ENCODE measurements at regions not wholly inside any gene's neighbourhood (a gene's known extent, or its start where the extent isn't known, plus 50 kb on each side); places are given as distances from the start of the nearest gene placed in this dataset.

DNA sequence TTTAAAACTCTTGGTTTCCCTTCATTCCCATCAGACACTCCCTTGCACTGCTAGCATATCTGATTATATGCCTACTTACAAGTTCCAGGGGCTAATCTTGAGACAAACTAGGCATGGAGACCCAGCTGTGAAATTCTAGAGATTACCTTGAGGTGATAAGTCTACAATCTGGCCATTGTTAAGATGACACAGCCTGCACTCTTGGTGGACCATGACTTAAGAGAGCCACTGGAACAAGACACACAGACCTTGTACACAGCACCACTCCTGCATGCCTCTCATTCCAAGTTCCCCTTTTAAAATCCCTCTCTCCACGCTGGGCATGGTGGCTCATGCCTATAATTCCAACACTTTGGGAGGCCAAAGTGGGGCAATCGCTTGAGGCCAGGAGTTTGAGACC, 387.2 kb upstream of the DCC start:
- POLR2A ChIA-PET (ENCODE audit: partially characterized antibody) = no interaction called here

More for the DNA sequence above, 387.2 kb upstream of the DCC start:
- DNase-seq (ENCODE audit: low read depth in 1 of 2, low spot score in 2 of 2) (no peak), FAIRE-seq (no peak)
- no peak overlapping the region for H2BK20ac ChIP-seq (ENCODE audit: low read length)
- no peak overlapping the region for H2AFZ ChIP-seq (ENCODE audit: low read length)
- H3K4me1 ChIP-seq (replicated peaks in 1 of 4; ENCODE audit: control insufficient read depth in 3 of 4, insufficient read depth in 4 of 4, low read length in 3 of 4) = no peaks in the 10 kb centered on the region
- H3K23ac ChIP-seq (ENCODE audit: insufficient read length) = no peak overlapping the region
- H3K4me3 ChIP-seq (ENCODE audit: extremely low read depth in 1 of 4, insufficient read depth in 2 of 4, low read depth in 3 of 4, low read length in 4 of 4) = no peak overlapping the region
- H3K9ac ChIP-seq (replicated peaks in 1 of 4; ENCODE audit: extremely low read depth in 1 of 4, low read depth in 3 of 4, low read length in 3 of 4) = no peak overlapping the region
- no peaks in the 10 kb centered on the region for H3K79me2 ChIP-seq (ENCODE audit: control insufficient read depth in 1 of 2, insufficient read depth in 2 of 2, low read length in 2 of 2)
- no peak overlapping the region for H4K5ac ChIP-seq (ENCODE audit: insufficient read length, low read depth, low read length)
- H2BK120ac ChIP-seq (replicated peaks; ENCODE audit: low read depth, low read length) = no peak overlapping the region
- H3K23me2 ChIP-seq (ENCODE audit: low read depth, low read length) = no peaks in the 10 kb centered on the region
- no peak overlapping the region for H4K8ac ChIP-seq (ENCODE audit: extremely low read depth, insufficient read depth, low read length)
- CTCF ChIA-PET (ENCODE audit: partially characterized antibody) = no interaction called here
- TF ChIP-seq KDM5A (IDR thresholded peaks at IDR 0.05; ENCODE audit: low read length) = no peak
- TF ChIP-seq, protein P1, sequence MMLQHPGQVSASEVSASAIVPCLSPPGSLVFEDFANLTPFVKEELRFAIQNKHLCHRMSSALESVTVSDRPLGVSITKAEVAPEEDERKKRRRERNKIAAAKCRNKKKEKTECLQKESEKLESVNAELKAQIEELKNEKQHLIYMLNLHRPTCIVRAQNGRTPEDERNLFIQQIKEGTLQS (IDR thresholded peaks at IDR 0.05; ENCODE audit: insufficient read depth, low read depth, low read length) = no peak
- no peak for TF ChIP-seq TAF7 (optimal IDR thresholded peaks at IDR 0.05; ENCODE audit: borderline replicate concordance, low read depth, low read length)
- TF ChIP-seq, protein P2, sequence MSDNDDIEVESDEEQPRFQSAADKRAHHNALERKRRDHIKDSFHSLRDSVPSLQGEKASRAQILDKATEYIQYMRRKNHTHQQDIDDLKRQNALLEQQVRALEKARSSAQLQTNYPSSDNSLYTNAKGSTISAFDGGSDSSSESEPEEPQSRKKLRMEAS (IDR thresholded peaks at IDR 0.05) = no peak
- no peak for TF ChIP-seq HDAC2 (IDR thresholded peaks at IDR 0.05; ENCODE audit: borderline replicate concordance in 1 of 2, low read depth in 2 of 2, low read length in 2 of 2)
- no peak overlapping the region for H3K56ac ChIP-seq (replicated peaks; ENCODE audit: insufficient read length, low read depth, low read length)
- no peak overlapping the region for H3K4ac ChIP-seq (replicated peaks; ENCODE audit: insufficient read length, low read depth, low read length)
- no peak overlapping the region for H4K91ac ChIP-seq (replicated peaks; ENCODE audit: insufficient read length, low read length)
- 0 out of 4 replicates have a peak, but pooled peaks cover 0 to 2% of the 10 kb centered on the region in 2 experiments for H3K9me3 ChIP-seq (ENCODE audit: insufficient read depth in 2 of 2, low read depth in 1 of 2, low read length in 1 of 2)
- no peak overlapping the region for H3K14ac ChIP-seq (ENCODE audit: insufficient read length)
- H3K27ac ChIP-seq (ENCODE audit: low read depth, low read length) = no peak overlapping the region
- no peaks in the 10 kb centered on the region for H3K36me3 ChIP-seq (ENCODE audit: control insufficient read depth in 2 of 4, insufficient read depth in 4 of 4, low read length in 3 of 4)
- no peak overlapping the region for H3K18ac ChIP-seq (ENCODE audit: extremely low read depth, low read length)
- H2BK12ac ChIP-seq (ENCODE audit: low read depth, low read length) = no peak overlapping the region
- H3K27me3 ChIP-seq (replicated peaks in 1 of 4; ENCODE audit: control insufficient read depth in 3 of 4, extremely low read depth in 1 of 4, insufficient read depth in 3 of 4, low read length in 3 of 4) = no peaks in the 10 kb centered on the region
- H4K20me1 ChIP-seq (replicated peaks in 1 of 2; ENCODE audit: control insufficient read depth in 1 of 2, insufficient read depth in 2 of 2, low read length in 2 of 2) = no peaks in the 10 kb centered on the region
- H2BK15ac ChIP-seq (ENCODE audit: low read length) = no peak overlapping the region
- no peak overlapping the region for H2AK5ac ChIP-seq (ENCODE audit: low read depth, low read length)
- H3K79me1 ChIP-seq (ENCODE audit: low read depth, low read length) = no peaks in the 10 kb centered on the region
- no peak overlapping the region for H2BK5ac ChIP-seq (ENCODE audit: low read depth, low read length)
- 84% methylated on average over 2 of the region's 2 CpGs; no CpG with 5 or more reads in 1 of the 2 experiments for WGBS, 2 experiments (ENCODE audit: extremely low coverage in 1 of 2, insufficient coverage in 1 of 2, insufficient read length in 1 of 2, insufficient replicate concordance in 2 of 2, low coverage in 1 of 2, low lambda C conversion rate in 2 of 2, missing lambda C conversion rate in 1 of 2)
- H3K4me2 ChIP-seq (ENCODE audit: insufficient read depth in 1 of 2, low read depth in 2 of 2, low read length in 2 of 2) = no peak overlapping the region
